GM19238 (cell line): ENCODE measurements at regions not wholly inside any gene's neighbourhood (a gene's known extent, or its start where the extent isn't known, plus 50 kb on each side); places are given as distances from the start of the nearest gene placed in this dataset.

ENCODE experiments used
- DNase-seq: peaks from one replicate; pipeline ENCODE4 v3.0.0; 2011; ENCODE audit warnings: low spot score; ENCODE audit not compliant: insufficient read length

GRCh38 chr10:111439034-111439842, 362.4 kb downstream of the ADRA2A start:
- DNase-seq: no peak

- no peak for DNase-seq
Measured at GRCh38 chr10:111440501-111440900, 363.7 kb downstream of the ADRA2A start.

GRCh38 chr10:111445667-111446066, 368.8 kb downstream of the ADRA2A start:
- no peak for DNase-seq

GRCh38 chr10:111446966-111447365, 370.1 kb downstream of the ADRA2A start:
- no peak for DNase-seq

GRCh38 chr10:111452153-111452552, 375.3 kb downstream of the ADRA2A start:
- no peak for DNase-seq

- DNase-seq: no peak
Measured at GRCh38 chr10:111455776-111456426, 379.1 kb downstream of the ADRA2A start.

- no peak for DNase-seq
Measured at GRCh38 chr10:111458256-111458655, 381.4 kb downstream of the ADRA2A start.

GRCh38 chr10:111459967-111460366, 383.1 kb downstream of the ADRA2A start:
- DNase-seq: no peak

GRCh38 chr10:111472445-111472844, 395.6 kb downstream of the ADRA2A start:
- no peak for DNase-seq

- DNase-seq: no peak
Measured at GRCh38 chr10:111473361-111473760, 396.5 kb downstream of the ADRA2A start.

- no peak for DNase-seq
Measured at GRCh38 chr10:111474786-111475185, 398.0 kb downstream of the ADRA2A start.

- no peak for DNase-seq
Measured at GRCh38 chr10:111475720-111476119, 398.9 kb downstream of the ADRA2A start.

- DNase-seq: no peak
Measured at GRCh38 chr10:111478651-111479050, 401.8 kb downstream of the ADRA2A start.

- no peak for DNase-seq
Measured at GRCh38 chr10:111479966-111480365, 403.1 kb downstream of the ADRA2A start.

GRCh38 chr10:111481261-111481826, 404.5 kb downstream of the ADRA2A start:
- no peak for DNase-seq

- no peak for DNase-seq
Measured at GRCh38 chr10:111481866-111482265, 405.0 kb downstream of the ADRA2A start.

GRCh38 chr10:111482621-111483216, 405.9 kb downstream of the ADRA2A start:
- no peak for DNase-seq

GRCh38 chr10:111485767-111486166, 408.9 kb downstream of the ADRA2A start:
- no peak for DNase-seq

- no peak for DNase-seq
Measured at GRCh38 chr10:111486346-111486745, 409.5 kb downstream of the ADRA2A start.

GRCh38 chr10:111488668-111489067, 411.8 kb downstream of the ADRA2A start:
- no peak for DNase-seq

- no peak for DNase-seq
Measured at GRCh38 chr10:111491154-111491553, 414.3 kb downstream of the ADRA2A start.

GRCh38 chr10:111493024-111493625, 416.3 kb downstream of the ADRA2A start:
- DNase-seq: no peak
